Loucy (cell line): ENCODE measurements at regions not wholly inside any gene's neighbourhood (a gene's known extent, or its start where the extent isn't known, plus 50 kb on each side); places are given as distances from the start of the nearest gene placed in this dataset.

Experiments
- EZH2phosphoT487 ChIP-seq: fragments of 200-600 bp; IDR thresholded peaks from 2 replicates; pipeline ENCODE4 v1.6.1; 2018; ENCODE audit warnings: antibody characterized with exemption, mild to moderate bottlenecking, moderate library complexity, borderline replicate concordance
- TF ChIP-seq, protein P1 (sequence below): fragments of 200-600 bp; sonication (generic); conservative IDR thresholded peaks from 2 replicates; pipeline ENCODE4 v1.5.1; 2014; ENCODE audit warnings: mild to moderate bottlenecking, antibody characterized with exemption, low read length

DNA sequence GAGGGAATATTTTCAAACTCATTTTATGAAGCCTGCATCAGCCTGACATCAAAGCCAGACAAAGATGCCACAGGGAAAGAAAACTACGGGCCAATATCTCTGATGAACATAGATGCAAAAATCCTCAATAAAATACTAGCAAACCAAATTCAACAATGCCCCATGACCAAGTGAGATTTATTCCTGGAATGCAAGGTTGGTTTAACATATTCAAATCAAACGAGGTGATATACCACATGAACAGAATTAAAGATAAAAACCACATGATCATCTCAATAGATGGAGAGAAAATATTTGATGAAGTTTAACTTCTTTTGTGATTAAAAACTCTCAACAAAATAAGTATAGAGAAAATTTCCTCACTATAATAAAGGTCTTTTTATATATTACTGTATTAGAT lies 792.0 kb upstream of the ZNF608 start:
- TF ChIP-seq, protein P1, sequence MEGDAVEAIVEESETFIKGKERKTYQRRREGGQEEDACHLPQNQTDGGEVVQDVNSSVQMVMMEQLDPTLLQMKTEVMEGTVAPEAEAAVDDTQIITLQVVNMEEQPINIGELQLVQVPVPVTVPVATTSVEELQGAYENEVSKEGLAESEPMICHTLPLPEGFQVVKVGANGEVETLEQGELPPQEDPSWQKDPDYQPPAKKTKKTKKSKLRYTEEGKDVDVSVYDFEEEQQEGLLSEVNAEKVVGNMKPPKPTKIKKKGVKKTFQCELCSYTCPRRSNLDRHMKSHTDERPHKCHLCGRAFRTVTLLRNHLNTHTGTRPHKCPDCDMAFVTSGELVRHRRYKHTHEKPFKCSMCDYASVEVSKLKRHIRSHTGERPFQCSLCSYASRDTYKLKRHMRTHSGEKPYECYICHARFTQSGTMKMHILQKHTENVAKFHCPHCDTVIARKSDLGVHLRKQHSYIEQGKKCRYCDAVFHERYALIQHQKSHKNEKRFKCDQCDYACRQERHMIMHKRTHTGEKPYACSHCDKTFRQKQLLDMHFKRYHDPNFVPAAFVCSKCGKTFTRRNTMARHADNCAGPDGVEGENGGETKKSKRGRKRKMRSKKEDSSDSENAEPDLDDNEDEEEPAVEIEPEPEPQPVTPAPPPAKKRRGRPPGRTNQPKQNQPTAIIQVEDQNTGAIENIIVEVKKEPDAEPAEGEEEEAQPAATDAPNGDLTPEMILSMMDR = no peak
- TF ChIP-seq EZH2phosphoT487 = no peak
